NCI-H146 (cell line): ENCODE measurements at regions not wholly inside any gene's neighbourhood (a gene's known extent, or its start where the extent isn't known, plus 50 kb on each side); places are given as distances from the start of the nearest gene placed in this dataset.
"Not testable (repeated sequence)": the region's sequence is repeated elsewhere in the genome, so short reads cannot be mapped to it uniquely, and the experiment has no call there.

Experiments
- DNase-seq: peaks from one replicate; lab custom pipeline; 2025; lab: John Stamatoyannopoulos, UW

DNA sequence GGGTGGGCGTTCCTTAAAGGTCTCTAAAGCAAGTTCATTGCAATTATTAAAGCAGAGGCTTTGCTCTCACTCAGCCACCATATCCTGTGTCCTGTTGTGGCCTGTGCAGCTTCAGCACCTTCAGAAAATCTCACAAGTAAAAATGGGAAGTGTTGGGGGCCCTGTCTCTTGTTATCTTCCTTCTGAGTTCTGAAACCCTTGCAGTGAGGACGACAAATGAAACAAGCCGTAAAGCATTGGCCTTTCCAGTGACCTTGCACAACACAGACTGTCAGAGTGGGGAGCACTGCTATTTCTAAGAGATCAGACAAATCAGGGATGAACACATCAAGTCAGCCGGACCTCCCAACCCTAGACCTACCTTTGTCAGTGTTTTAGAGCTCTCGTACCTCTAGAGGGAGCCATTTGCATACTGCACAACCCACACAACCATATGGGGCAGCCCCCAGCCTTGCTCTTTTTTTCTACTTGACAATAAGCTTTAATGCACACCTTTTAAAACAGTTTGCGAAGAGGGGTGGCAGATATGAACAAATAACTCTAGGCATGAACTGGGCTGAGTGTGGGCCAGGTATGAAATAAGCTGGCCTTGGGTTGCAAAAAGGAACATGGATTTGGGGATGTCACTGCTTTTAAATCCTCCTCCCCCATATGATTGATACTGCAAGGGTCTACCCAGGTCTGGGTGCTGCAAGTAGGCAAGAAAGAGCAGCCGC, 89.8 kb downstream of the KATNIP start:
- peak; percentile 56 for DNase-seq

DNA sequence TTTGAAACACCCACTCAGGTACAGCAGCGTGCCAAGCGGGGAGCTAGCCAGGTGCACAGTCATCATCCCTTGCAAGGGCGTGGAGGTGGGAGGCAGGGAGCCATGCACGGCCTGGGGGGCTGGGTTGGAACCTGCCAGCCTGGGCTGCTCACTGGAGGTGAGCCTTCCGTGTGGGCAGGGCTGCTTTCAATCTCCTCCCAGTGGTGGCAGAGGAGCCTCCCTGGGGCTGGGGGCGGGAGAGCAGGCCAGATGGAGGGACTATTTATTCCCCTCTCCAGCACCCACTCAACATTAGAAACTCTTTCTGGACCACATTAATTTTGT, 90.3 kb downstream of the KATNIP start:
- no peak for DNase-seq

DNA sequence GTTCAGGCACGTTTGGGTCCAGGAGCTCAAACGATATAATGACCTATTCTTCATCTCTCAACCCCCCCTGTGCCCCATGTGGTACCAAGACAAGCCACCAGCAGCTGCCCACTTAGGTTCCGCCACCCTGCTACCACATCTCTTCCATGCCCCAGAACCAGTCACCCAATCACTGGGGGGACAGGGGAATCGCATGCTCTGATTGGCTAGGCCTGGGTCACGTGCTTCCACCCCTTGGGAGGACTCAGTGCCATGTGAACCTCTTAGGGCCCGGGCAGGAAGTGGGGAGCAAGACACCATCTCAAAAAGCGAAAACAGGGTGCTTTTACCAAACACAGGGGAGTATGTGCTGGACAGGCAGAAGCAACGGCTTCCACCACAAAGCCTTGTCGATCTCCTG, 91.3 kb downstream of the KATNIP start:
- DNase-seq: no peak

DNA sequence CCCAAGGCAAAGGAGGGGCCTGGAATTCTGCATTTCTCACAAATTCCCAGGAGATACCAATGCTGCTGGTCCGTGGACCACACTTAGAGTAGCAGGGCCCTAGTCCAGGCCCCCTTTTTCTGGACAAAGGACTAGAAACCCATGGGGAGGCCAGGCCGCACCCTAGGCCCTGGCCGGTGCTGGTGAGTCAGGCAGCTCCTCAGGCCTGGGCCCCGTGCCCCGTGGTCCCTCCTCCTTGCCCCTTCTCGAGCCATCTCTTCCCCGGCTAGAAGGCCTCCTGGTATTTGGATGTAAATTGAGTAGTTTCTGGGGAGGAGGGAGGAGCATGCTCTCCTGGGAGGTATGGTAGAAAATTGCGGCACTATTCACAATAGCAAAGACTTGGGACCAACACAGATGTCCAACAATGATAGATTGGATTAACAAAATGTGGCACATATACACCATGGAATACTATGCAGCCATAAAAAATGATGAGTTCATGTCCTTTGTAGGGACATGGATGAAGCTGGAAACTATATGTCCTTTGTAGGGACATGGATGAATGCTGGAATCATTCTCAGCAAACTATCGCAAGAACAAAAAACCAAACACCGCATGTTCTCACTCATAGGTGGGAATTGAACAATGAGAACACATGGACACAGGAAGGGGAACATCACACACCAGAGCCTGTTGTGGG, 91.9 kb downstream of the KATNIP start:
- DNase-seq: not testable (repeated sequence)

DNA sequence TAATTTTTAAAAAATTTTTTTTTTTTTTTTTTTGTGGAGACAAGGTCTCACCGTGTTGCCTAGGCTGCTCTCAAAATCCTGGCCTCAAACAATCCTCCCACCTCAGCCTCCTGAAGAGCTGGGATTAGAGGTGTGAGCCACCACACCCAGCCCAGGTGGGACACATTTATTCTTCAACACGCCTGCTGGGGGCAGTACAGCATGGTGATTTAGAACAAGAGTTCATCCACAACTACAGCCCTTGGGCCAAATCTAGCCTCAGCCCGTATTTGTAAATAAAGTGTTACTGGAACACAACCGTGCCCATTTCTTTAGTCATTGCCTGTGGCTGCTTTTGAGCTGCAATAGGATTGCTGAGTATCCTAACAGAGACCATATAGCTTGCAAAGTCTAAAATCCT, 92.8 kb downstream of the KATNIP start:
- peak; percentile 17 for DNase-seq

DNA sequence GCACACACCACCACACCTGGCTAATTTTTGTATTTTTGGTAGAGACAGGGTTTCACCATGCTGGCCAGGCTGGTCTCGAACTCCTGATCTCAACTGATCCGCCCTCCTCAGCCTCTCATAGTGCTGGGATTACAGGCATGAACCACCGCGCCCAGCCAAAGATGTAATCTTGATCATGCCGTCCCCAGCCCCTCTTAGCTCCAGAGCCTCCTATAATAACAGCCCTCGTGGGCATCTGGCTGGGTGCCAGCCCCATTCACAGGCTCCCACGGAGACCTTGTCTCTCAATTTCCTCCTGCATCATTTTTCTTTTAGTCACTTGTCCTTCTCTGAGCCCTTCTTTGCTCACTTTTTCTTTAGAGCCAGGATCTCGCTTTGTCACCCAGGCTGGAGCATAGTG, 94.2 kb downstream of the KATNIP start:
- peak; percentile 9 for DNase-seq

DNA sequence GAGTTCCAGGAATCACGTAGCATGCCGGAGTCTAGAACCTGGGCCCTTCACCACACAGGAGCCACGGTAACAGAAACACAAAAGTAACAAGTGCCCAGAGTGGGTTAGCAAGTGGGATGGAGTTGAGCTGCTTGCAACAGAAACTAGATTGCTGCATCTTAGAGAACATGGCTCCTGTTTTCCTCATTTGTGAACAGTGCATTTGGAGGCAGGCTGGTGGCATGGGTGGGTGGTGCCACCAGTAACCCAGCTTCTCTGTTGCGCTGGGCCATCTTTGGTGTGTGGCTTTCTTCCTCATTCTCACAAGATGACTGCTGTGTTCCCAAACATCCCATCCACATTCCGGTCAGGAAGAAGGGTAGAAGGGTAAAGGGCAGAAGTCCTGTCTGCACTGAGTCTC, 95.5 kb downstream of the KATNIP start:
- no peak for DNase-seq

DNA sequence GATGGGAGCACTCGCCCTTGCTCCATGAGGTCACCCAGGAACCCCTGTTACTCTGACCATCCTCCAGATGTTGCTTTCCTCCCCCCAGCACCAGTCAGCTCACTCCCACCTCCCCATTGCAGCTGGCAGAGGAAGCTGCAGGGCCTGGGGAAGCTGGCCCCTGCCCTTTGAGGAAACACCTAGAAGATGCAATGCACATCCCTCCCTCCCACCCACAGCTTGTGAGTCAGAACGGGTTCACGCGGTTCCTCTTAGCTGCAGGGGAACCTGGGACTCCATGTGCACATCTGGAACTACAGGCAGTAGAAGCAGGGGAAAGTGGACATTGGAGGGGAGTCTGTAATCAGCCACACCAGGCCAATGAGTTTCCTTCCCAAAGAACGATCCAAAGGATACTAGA, 96.9 kb downstream of the KATNIP start:
- no peak for DNase-seq

DNA sequence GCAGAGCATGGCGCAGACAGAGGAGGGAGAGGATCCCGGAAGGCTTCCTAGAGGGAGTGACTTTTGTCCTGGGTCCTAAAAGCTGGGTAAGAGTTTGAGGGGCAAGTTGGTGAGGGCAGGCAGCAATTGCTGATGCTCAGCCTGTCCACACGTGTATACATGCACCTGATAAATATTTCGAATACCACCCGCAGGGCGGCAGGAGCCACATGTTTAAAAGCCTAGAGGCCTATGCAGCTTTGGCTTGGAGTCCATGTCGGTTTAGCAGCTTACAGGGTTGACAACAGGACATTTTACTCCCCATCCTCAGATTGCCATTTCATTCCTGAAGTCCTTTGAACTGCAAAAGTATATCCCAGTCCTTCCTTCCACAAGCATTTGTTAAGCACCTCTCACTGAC, 99.1 kb downstream of the KATNIP start:
- no peak for DNase-seq

DNA sequence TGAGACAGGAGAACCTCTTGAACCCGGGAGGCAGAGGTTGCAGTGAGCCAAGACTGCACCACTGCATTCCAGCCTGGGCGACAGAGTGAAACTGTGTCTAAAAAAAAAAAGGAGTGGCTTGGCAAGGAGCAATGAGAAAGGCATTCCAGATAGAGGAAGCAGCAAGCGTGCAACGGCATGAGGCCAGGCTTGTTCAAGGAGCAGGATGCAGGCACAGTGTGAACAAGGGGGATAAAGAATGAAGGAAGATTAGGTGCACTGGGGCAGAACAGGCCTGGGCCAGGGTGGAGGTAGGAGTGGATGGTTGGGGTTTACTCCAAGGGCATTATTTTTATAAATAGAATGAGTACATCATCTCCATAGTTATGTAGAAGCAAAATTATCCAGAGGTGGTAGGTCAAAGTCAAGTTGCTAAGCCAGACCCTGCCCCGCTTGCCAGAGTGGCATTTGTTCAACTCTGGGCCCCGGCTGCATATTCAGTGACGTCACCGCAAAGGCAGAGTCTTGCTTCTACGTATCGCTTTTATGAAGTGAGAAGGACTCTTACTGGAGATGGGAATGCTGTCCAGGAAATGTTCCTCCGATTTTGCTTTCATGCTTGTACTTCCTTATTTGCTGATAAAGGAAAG, 100.2 kb downstream of the KATNIP start:
- DNase-seq: no peak

DNA sequence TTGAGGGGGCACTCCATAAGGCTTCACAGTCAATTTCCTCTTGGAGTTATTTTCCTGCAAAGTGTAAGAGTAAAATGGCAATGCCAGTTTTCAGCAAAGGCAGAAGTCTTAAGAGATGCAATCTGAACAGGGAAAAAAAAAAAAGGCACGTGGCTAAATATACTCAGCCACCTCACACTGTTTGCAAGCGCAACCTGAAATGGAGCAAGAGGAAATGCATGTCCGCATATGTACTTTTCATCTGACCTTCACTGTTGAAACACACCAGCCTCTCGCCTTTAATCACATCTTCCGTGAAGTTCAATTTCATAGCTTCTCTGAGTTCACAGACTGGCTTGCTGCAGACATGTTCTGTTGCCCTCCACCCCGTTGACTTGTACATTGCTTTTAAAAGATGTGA, 101.4 kb downstream of the KATNIP start:
- DNase-seq: no peak

DNA sequence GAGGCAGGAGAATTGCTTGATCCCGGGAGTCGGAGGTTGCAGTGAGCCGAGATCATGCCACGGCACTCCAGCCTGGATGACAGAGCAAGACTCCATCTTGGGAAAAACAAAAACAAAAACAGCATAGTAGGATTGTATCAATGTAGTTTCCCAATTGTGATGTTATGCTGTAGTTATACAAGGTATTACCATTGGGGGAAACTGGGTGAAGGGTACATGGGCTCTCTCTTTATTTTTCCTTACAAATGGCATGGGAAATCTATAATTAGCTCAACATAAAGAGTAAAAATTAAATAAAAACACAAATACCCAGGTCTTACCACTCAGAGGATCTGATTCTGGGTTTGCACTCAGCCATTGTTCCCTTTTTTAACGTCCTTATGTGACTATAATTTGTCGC, 107.9 kb downstream of the KATNIP start:
- no peak for DNase-seq

DNA sequence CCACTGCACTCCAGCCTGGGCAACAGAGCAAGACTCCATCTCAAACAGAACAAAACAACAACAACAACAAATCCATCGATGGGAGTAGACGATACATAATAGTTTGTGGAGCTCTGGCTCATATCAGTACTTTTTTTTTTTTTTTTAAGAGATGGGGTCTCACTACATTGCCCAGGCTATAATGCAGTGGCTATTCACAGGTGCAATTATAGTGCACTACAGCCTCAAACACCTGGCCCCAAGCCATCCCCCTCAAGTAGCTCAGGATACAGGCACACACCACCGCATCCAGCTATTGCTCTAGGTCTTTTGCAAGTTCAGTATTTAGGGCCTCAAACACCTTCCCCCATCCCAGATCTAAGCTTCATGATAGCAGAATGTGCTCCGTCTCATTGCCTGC, 110.6 kb downstream of the KATNIP start:
- no peak for DNase-seq

DNA sequence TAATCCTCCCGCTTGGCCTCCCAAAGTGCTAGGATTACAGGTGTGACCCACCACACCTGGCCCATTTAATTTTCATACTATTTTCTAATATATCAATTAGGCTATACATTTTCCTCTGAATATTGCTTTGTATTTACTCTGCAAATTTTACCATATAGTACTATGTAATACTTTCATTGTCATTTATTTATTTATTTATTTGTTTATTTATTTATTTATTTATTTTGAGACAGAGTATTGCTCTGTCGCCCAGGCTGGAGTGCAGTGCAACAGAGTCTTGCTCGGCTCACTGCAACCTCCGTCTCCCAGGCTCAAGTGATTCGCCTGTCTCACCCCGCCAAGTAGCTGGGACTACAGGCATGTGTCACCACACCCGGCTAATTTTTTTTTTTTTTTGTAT, 113.3 kb downstream of the KATNIP start:
- not testable (repeated sequence) for DNase-seq

DNA sequence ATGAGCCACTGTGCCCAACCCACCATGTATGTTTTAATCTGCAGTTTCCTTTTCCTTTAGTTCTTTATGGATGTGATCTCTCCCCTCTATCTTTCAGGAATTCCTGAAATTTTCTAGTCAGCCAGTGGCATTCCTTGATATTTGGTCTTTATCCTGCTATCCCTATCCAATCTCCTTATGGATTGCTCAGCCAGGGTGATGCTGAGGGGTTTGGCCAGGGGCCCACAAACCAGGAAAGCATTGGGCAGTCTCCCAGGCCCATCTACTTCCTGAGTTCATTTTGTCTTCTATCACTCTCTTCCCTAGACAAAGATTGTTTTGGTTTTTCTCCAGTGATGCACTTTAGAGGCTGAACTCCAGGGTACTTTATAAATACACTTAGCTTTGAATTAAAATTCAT, 115.9 kb downstream of the KATNIP start:
- DNase-seq: no peak

DNA sequence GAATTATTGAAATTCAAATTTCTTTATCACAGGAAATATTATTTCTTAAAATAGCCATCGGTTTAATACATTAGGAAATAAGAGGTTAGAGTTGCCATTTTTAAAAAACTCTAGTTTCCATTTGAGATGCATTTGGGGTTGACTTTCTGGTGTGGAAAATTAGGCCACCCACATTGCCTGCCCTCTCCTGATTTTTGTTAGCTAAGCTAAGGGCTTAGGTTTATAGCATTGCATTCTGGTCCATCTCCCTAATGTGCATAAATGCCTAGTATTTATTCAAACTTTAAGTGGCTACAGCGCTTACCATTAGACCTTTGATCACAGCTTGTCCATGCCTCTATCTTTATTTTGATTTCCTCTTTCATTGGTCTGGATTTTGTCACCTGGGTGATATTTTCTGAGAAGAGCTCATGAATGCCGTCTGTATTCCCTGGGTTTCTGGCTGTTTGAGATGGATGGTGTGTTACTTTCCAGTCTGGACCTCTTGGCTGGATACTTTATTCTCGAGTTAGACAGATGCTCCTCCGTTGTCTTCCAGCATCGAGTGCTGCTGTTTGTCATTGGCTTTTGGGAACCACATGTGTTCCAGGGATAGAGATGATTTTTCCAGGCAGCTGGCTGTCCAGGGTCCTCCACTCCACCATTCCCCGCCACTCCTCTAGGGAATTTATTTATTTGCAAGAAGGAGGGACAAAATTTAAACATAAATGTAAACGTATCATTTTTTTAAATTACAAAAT, 120.3 kb downstream of the KATNIP start:
- no peak for DNase-seq

DNA sequence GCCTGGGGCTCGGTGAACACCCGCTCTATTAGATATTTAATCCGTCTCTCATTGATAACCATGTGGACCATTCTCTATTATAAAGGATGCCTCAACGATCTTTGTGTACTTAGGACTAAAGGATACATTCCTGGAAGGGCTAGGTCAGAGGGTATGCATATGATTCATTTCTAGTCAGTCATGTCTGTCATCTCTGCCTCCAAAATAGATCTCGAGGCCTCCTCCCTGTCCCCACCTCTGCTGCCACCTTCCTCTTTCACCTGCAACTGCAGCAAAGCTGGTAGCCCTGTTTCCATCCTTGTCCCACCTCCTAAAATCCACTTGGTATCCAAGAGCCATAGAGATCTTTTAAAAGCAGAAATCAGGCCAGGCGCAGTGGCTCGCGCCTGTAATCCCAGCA, 121.5 kb downstream of the KATNIP start:
- DNase-seq: peak; percentile 5

DNA sequence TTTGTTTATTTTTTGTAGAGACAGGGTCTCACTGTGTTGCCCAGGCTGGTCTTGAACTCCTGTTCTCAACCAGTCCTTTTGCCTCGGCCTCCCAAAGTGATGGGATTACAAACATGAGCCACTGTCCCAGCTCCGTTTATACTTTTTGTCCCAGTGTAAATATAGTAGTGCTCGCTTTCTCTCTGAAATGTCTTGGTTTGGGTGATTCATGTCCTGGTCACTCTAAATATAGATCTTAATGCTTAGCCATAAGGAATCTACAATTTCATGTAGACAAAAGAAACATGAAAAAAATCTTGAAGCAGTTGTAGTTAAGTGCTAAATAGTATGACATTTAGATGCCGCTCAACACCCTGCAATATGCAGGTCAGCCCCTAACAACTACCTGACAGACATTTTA, 126.9 kb downstream of the KATNIP start:
- DNase-seq: no peak

DNA sequence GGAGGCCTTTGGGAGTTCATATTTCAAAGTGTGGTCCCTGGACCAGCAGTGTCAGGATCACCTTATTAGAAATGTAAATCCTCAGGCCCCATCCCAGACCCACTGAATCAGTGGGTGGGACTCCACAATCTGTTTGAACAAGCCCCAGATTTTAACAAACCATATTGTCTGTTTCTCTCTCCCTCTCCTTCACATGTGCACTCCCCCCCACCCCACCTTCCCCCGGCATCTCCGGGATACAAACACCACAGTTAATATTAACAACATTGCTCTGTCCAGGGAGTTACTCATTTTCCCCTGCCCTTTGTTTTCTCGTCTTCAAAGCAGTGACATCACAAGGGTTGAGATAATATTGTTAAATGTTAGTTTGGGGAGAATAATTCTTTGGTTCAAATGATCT, 127.3 kb downstream of the KATNIP start:
- DNase-seq: no peak

DNA sequence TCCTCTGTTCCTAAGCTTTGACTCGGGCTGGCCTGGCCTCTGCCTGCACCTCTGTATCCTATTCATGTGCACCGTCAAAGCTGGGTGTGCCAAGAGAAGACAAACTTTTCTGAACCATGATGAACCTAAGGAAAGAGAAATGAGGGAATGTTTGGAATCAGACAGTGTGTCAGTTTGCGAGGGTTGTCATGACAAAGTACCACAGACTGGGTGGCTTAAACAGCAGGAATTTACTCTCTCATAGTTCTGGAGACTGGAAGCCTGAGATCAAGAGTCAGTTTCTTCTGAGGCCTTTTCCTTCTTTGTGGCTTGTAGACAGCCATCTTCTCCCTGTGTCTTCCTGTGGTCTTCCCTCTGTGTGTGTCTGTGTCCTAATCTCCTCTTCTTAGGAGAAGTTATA, 129.0 kb downstream of the KATNIP start:
- no peak for DNase-seq

DNA sequence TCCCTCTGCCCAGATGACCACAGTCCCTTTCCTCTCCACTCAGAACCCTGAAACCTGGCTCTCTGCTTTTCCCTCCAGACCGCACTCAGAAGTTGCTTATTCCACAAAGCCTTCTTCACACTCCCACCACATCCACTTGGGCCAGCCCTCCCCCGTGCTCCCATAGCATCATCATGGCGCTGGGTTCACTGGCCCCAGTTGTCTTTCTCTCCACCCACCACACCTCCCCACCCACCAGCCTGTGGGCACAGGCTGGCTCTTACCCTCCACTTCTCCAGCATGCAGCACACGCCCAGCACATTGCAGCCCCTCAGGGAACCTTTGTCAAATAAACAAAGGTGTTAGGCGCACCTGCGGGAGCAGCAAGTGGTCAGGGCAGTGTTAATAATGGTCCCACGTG, 130.0 kb downstream of the KATNIP start:
- DNase-seq: peak; percentile 87

DNA sequence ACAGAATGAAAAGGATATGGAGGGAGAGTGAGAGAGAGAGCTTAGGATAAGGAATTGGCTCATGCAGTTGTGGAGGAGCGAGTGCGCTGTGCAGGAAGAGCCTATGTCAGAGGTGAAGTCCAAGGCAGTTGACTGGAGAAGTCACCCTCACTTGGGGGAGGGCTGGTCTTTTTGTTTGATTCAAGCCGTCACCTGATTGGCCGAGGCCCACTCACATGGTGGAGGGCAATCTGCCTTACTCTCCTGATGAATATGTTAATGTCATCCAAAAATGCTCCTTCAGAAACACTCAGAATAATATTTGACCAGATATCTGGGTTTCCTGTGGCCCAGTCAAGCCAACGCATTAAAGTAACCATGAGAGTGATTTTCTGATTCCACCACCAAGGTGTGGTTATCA, 131.7 kb downstream of the KATNIP start:
- DNase-seq: no peak

DNA sequence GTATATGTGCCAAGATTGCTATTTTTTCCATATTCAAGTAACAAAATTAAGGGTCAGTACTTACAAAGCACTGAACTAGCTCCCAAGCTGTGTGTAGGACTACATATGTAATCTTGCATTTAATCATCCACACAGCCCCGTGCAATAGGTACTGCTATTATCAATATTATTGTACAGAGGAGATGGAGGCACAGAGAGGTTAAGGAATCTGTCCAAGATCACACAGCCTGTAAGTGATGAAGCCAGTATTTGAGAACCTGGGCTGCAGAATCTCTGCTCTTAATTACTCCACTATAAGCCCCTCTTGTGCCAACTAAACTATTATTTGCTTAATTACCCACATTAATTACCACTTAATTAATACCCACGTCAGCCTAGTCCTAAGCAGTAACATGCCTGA, 134.1 kb downstream of the KATNIP start:
- no peak for DNase-seq
